ENCODE measurements at regions not wholly inside any gene's neighbourhood (a gene's known extent, or its start where the extent isn't known, plus 50 kb on each side); places are given as distances from the start of the nearest gene placed in this dataset.

DNA sequence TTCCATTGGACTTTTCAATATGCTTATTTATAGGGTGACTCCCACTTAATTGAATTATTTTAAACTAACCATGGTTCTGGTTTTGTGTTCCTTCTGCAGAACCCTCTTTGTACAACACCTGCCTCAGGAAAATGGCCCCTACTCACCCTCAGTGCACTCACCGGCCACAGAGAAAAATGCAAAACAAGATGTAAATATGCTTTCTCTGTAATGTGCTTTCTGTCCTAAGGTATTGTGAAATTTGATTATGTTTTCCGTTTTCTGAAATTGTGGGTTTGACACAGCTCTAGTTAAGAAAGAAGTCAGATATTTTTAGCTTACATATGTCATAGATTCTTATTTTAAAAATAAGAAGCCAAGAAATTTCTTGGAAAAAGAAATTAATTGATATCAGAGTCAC is 357.7 kb upstream of the SMIM21 start:
- no peak for DNase-seq

GRCh38 chr18:75784390-75784789 is 356.9 kb upstream of the SMIM21 start:
- peak; percentile 29 for DNase-seq

GRCh38 chr18:75783566-75784281 is 356.2 kb upstream of the SMIM21 start:
- DNase-seq: no peak

DNA sequence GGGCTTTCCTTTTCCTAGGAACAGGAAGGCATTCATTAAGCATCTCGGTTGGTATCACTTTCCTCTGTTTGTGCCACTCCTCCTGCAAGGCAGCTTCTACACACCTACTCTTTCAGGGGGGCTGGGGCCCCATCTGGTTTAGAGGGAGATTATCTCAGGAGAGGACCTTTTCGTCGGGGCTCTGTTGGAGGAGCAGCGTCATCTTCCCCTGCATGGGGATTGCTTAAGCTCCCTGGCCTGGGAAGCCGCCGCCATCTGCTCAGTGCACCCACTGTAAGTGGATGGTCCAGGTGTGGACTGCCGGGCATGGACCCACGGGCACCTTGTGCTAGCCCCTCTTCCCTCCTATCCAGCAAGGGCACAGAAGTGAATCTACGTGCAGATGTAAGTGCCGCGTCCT is 355.3 kb upstream of the SMIM21 start:
- no peak for DNase-seq

- no peak for DNase-seq
These were observed 354.7 kb upstream of the SMIM21 start for GRCh38 chr18:75782204-75782603.

- DNase-seq: no peak
These were observed 352.4 kb upstream of the SMIM21 start for GRCh38 chr18:75779910-75780309.

DNA sequence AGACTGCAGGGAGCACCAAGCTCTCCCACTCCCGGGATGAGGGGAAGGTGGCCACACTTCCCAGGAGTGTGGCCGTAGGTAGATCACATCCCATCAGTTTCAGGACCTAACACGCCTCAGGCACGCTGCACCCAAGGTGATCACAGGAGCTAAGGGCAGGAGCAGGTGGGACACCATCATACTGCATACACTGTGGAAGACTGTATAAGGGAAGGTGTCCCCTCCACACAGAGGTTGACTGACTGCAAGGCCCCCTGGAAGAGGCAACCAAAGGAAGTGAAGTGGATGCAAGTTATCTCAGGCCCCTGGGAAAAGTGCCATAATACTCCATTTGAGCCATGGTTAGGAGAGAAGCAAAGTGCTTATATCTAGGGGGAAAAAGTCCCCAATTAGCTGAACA is 351.9 kb upstream of the SMIM21 start:
- DNase-seq: no peak

DNA sequence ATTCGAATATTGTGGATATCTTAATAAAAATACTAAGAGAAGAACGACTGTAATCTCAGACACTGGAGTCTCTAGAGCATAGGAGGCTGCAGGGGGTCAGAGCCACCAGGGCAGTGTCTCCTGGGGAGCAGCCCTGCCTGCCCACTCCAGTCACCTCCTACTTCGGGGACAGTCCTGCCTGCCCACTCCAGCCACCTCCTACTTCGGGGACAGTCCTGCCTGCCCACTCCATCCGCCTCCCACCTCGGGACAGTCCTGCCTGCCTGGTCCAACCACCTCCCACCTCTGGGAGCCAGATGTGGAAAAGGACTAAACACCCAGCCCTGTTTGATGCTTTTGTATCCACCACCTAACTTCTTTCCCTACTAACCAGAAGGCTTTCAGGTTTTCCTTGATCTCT is 350.1 kb upstream of the SMIM21 start:
- DNase-seq: no peak

- DNase-seq: no peak
These were observed 347.6 kb upstream of the SMIM21 start for GRCh38 chr18:75775121-75775520.

DNA sequence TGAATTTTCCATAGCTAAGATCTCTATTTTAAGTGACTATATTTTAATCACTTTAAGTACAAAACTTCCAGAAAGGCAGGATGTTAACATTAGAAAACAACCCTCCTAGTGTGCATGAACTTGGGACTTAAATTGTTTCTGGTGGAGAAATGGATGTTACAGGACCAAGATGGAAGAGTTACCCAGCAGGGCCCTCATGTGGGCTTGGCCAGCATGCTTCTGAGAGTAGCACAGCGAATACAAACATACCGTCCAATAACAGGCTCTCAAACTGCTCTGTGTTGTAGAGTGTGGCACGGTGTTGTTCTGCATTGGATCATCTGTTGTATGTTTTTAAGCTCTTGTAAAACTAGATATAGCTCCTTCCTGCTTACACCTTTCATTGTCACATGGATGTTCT is 346.1 kb upstream of the SMIM21 start:
- DNase-seq: no peak

GRCh38 chr18:75762758-75763157 is 335.3 kb upstream of the SMIM21 start:
- DNase-seq: no peak

DNA sequence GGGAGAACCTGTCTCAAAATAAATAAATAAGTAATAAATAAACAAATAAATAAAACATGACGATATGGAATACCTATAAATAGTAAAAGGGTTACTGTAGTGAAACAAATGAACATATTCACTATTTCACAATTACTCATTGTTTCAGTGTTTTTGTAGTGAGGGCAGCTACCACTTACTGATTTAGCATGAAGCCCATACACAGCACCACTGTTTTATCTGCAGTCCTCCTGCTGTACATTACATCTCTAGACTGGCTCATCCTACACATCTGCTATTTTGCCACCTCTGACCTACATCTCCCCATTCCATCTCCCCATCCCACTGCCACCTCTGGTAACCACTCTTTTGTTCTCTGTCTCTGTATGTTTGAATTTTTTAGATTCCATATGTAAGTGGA is 332.7 kb upstream of the SMIM21 start:
- DNase-seq: no peak

DNA sequence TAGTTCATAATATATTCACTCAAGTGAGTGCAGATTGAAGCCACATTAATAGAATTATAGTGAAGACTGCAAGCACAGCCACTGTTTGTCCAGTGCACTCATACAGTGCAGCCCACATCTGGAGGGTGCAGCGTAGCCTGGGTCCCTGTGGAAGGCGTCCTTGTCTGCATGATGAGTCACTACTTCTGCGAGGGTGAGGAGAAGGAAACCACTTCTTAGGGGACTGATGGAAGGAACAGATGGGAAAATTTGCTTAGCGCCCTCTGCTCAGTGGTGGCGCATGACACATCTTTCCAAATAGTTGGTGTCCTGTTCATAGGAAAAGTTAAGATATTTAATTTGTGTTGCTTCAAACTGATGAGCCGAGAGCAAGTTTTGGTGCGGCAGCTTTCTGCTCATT is 330.4 kb upstream of the SMIM21 start:
- no peak for DNase-seq

DNA sequence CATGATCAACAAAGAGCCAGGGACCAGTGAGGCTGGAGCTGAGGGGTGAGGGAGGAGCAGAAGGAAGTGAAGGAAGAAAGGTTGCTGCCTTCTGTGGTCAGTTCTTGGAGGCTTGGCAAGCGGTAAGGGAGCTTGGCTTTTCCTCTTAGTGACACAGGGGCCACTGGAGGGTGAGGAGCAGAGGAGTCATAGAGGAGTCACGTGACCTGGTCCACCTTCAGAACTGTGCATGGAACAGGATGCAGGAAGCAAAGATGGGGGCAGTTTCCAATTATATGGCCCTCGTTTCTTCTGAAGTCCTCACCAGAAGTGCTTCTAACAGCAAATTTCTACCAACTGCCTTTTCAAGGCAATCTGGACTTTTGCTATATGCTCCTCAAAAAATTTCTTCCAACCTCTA is 326.9 kb upstream of the SMIM21 start:
- no peak for DNase-seq

- DNase-seq: no peak
These were observed 326.2 kb upstream of the SMIM21 start for GRCh38 chr18:75753753-75754152.

- peak; percentile 40 for DNase-seq
These were observed 325.3 kb upstream of the SMIM21 start for GRCh38 chr18:75752740-75753263.

DNA sequence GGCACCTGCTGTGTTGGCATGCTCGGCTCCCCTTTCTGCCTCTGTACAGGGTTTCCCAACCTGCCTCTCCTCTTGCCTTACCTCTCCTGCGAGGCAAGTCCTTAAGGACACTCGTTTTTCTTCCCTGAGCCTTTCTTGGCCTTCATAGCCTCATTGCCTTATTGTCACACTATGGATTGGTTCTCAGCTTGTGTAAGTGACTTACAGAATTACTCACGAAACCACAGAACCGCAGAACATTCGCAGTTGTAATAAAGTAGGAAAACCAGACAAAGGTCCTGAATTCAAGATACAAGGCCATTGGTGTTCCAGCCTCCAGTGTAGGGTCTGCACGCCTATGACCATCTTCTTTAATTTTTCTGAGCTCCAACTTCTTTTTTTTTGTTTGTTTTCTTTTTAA is 317.6 kb upstream of the SMIM21 start:
- no peak for DNase-seq

DNA sequence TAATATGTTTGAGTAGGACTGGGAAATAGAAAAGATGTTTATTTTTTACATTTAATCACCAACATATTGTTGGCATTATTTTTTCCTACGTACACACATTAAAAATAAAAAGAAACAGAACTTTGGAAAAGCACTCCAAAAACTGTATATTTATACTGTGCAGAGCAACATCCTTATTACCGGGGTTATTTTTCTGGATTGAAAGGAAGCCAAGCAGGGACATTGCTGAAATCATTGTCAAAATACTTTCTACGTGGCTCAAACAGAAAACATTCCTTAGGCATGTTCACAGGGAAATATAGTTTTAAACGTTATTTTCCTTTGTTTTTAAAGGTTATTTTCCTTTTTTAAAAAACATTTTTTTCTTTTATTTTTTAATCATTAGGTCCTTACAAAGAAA is 315.0 kb upstream of the SMIM21 start:
- DNase-seq: no peak

DNA sequence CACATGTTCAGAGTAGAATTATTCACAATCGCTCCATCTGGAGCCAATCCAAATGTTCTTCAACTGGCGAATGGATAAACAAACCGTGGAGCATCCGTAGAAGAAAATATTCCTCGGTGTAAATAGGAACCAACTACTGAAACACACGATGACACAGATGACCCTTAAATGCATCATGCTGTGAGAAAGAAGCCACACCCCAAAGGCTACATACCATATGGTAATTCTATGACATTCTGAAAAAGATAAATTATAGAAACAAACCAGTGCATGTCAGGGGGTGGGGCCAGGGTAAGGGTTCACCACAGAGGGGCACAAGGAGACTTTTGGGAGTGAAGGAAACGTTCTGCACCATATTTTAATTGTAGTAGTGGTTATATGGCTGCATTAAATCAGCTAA is 312.2 kb upstream of the SMIM21 start:
- peak; percentile 20 for DNase-seq

GRCh38 chr18:75735291-75735690 is 307.8 kb upstream of the SMIM21 start:
- no peak for DNase-seq

GRCh38 chr18:75730249-75730648 is 302.7 kb upstream of the SMIM21 start:
- no peak for DNase-seq

DNA sequence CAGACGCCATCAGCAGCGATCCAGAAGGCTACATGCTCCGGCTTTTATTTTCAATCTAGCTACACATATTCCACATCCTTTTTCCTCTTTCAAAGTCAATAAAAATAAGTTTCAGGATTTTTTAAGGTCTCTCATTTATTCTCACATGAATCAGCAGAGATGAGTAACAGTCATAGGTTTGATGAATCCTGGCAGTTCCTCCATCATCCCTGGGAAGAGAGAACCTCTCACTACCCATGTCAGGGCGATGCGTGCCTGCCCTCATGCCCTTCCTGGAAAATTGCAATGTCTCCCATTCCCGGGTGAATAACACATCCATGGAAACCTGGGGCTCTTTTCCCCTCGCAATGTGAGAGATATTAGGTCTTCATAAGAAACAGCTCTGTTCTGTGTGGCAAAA is 301.1 kb upstream of the SMIM21 start:
- no peak for DNase-seq

- DNase-seq: peak; percentile 83
These were observed 300.0 kb upstream of the SMIM21 start for GRCh38 chr18:75727456-75727855.

- no peak for DNase-seq
These were observed 296.2 kb upstream of the SMIM21 start for GRCh38 chr18:75723521-75724340.
